HEK293 (cell line): ENCODE measurements at regions not wholly inside any gene's neighbourhood (a gene's known extent, or its start where the extent isn't known, plus 50 kb on each side); places are given as distances from the start of the nearest gene placed in this dataset.

Source experiments
- CTCF ChIA-PET: fragments of 350-600 bp; formaldehyde crosslinking; extraction: SDS; loops from one replicate; lab custom pipeline; 2021; ENCODE audit warnings: antibody characterized with exemption; lab: Yijun Ruan, JAX
- POLR2A ChIA-PET: fragments of 300-600 bp; formaldehyde crosslinking; extraction: SDS; loops from one replicate; lab custom pipeline; 2020; ENCODE audit warnings: antibody characterized with exemption, inconsistent platforms; lab: Yijun Ruan, JAX
- H3K27ac ChIP-seq: fragments of 200-500 bp; sonication (Bioruptor generic); 2 replicates; pipeline ENCODE4 v1.5.1; 2014; ENCODE audit warnings: low read depth, low read length, control low read depth, inconsistent platforms; ENCODE audit errors: extremely low read depth
- H3K36me3 ChIP-seq, 2 experiments: fragments of 200-500 bp in 1 of 2; sonication (Bioruptor generic) in 1 of 2; 1 replicate in 1 of 2; 2 replicates in 1 of 2; pipeline ENCODE4 v1.5.1; 2014 to 2017; ENCODE audit warnings: inconsistent platforms in 2 of 2, low read length in 2 of 2; ENCODE audit not compliant: control insufficient read depth in 2 of 2, insufficient read depth in 1 of 2
- H3K4me1 ChIP-seq: fragments of 200-500 bp; sonication (Bioruptor generic); 2 replicates; pipeline ENCODE4 v1.5.1; 2014; ENCODE audit warnings: mild to moderate bottlenecking, low read length, inconsistent platforms; ENCODE audit not compliant: control insufficient read depth, insufficient read depth
- H3K4me3 ChIP-seq: 2 replicates; pipeline ENCODE4 v1.5.1; 2011; ENCODE audit warnings: low read depth, mild to moderate bottlenecking, control low read depth, low read length, moderate library complexity
- H3K9me3 ChIP-seq: fragments of 200-500 bp; sonication (Bioruptor generic); 2 replicates; pipeline ENCODE4 v1.5.1; 2014; ENCODE audit warnings: low read depth, low read length, inconsistent platforms; ENCODE audit not compliant: control insufficient read depth, insufficient read depth
- BCL11A ChIP-seq: fragments of 450-650 bp; formaldehyde crosslinking; IDR thresholded peaks from 2 replicates; pipeline ENCODE4 v1.5.1; 2016; ENCODE audit warnings: low read depth, missing biosample characterization, missing genetic modification characterization
- GLI4 ChIP-seq: fragments of 450-650 bp; formaldehyde crosslinking; IDR thresholded peaks from 2 replicates; pipeline ENCODE4 v1.5.1; 2016; ENCODE audit warnings: missing biosample characterization, missing genetic modification characterization
- HOXA7 ChIP-seq: sonication (generic); formaldehyde crosslinking; IDR thresholded peaks from 2 replicates; pipeline ENCODE4 v1.8.1; 2022; ENCODE audit warnings: missing genetic modification reagents, borderline replicate concordance
- KLF10 ChIP-seq: fragments of 450-650 bp; IDR thresholded peaks from 2 replicates; pipeline ENCODE4 v1.5.1; 2018; ENCODE audit warnings: missing biosample characterization, mild to moderate bottlenecking, missing genetic modification characterization
- MZF1 ChIP-seq: fragments of 450-650 bp; formaldehyde crosslinking; IDR thresholded peaks from 2 replicates; pipeline ENCODE4 v1.5.1; 2017; ENCODE audit warnings: missing biosample characterization, missing genetic modification characterization, borderline replicate concordance
- REPIN1 ChIP-seq: fragments of 450-650 bp; formaldehyde crosslinking; IDR thresholded peaks from 2 replicates; pipeline ENCODE4 v1.5.1; 2017; ENCODE audit warnings: missing biosample characterization, missing genetic modification characterization, low read depth
- SCRT1 ChIP-seq: fragments of 450-650 bp; formaldehyde crosslinking; IDR thresholded peaks from 2 replicates; pipeline ENCODE4 v1.5.1; 2016; ENCODE audit warnings: missing biosample characterization, missing genetic modification characterization, borderline replicate concordance
- SETDB1 ChIP-seq: IDR thresholded peaks from one replicate; pipeline ENCODE4 v1.6.1; 2017; ENCODE audit warnings: mild to moderate bottlenecking, low read length, moderate library complexity, mixed read lengths; ENCODE audit not compliant: insufficient read length
- SP2 ChIP-seq: fragments of 450-650 bp; formaldehyde crosslinking; IDR thresholded peaks from 2 replicates; pipeline ENCODE4 v1.5.1; 2016; ENCODE audit warnings: missing biosample characterization, missing genetic modification characterization
- ZBTB6 ChIP-seq: fragments of 450-650 bp; formaldehyde crosslinking; IDR thresholded peaks from 2 replicates; pipeline ENCODE4 v1.5.1; 2017; ENCODE audit warnings: missing biosample characterization, missing genetic modification characterization
- ZNF140 ChIP-seq: fragments of 450-650 bp; formaldehyde crosslinking; IDR thresholded peaks from 2 replicates; pipeline ENCODE4 v1.5.1; 2016; ENCODE audit warnings: missing biosample characterization, missing genetic modification characterization
- ZNF239 ChIP-seq: fragments of 450-650 bp; formaldehyde crosslinking; IDR thresholded peaks from 2 replicates; pipeline ENCODE4 v1.5.1; 2016; ENCODE audit warnings: missing biosample characterization, missing genetic modification characterization
- ZNF248 ChIP-seq: fragments of 450-650 bp; formaldehyde crosslinking; IDR thresholded peaks from 2 replicates; pipeline ENCODE4 v1.5.1; 2017; ENCODE audit warnings: missing biosample characterization, missing genetic modification characterization
- ZNF510 ChIP-seq: fragments of 450-650 bp; formaldehyde crosslinking; IDR thresholded peaks from 2 replicates; pipeline ENCODE4 v1.5.1; 2018; ENCODE audit warnings: mild to moderate bottlenecking, missing genetic modification characterization, missing biosample characterization; ENCODE audit not compliant: insufficient replicate concordance
- ZNF514 ChIP-seq: fragments of 450-650 bp; formaldehyde crosslinking; IDR thresholded peaks from 2 replicates; pipeline ENCODE4 v1.5.1; 2016; ENCODE audit warnings: missing biosample characterization, missing genetic modification characterization
- ZNF544 ChIP-seq: fragments of 450-650 bp; formaldehyde crosslinking; IDR thresholded peaks from 2 replicates; pipeline ENCODE4 v1.5.0; 2017; ENCODE audit warnings: missing biosample characterization, missing genetic modification characterization
- ZNF548 ChIP-seq: fragments of 450-650 bp; formaldehyde crosslinking; IDR thresholded peaks from 2 replicates; pipeline ENCODE4 v1.5.1; 2016; ENCODE audit warnings: missing biosample characterization, missing genetic modification characterization
- ZNF664 ChIP-seq: fragments of 450-650 bp; formaldehyde crosslinking; IDR thresholded peaks from 2 replicates; pipeline ENCODE4 v1.5.1; 2016; ENCODE audit warnings: missing biosample characterization, missing genetic modification characterization
- ZNF677 ChIP-seq: fragments of 450-650 bp; IDR thresholded peaks from 2 replicates; pipeline ENCODE4 v1.5.0; 2018; ENCODE audit warnings: missing biosample characterization, mild to moderate bottlenecking, missing genetic modification characterization, moderate library complexity
- TF ChIP-seq, protein P1 (sequence below): fragments of 450-650 bp; formaldehyde crosslinking; IDR thresholded peaks from 2 replicates; pipeline ENCODE4 v1.5.1; 2016; ENCODE audit warnings: missing biosample characterization, missing genetic modification characterization
- TF ChIP-seq, protein P2 (sequence below): fragments of 450-650 bp; formaldehyde crosslinking; IDR thresholded peaks from 2 replicates; pipeline ENCODE4 v1.5.1; 2016; ENCODE audit warnings: missing biosample characterization, missing genetic modification characterization
- TF ChIP-seq, protein P3 (sequence below): fragments of 450-650 bp; formaldehyde crosslinking; IDR thresholded peaks from 2 replicates; pipeline ENCODE4 v1.5.1; 2017; ENCODE audit warnings: missing biosample characterization, missing genetic modification characterization

- TF ChIP-seq, protein P1, sequence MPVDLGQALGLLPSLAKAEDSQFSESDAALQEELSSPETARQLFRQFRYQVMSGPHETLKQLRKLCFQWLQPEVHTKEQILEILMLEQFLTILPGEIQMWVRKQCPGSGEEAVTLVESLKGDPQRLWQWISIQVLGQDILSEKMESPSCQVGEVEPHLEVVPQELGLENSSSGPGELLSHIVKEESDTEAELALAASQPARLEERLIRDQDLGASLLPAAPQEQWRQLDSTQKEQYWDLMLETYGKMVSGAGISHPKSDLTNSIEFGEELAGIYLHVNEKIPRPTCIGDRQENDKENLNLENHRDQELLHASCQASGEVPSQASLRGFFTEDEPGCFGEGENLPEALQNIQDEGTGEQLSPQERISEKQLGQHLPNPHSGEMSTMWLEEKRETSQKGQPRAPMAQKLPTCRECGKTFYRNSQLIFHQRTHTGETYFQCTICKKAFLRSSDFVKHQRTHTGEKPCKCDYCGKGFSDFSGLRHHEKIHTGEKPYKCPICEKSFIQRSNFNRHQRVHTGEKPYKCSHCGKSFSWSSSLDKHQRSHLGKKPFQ = no peak
- TF ChIP-seq, protein P2, sequence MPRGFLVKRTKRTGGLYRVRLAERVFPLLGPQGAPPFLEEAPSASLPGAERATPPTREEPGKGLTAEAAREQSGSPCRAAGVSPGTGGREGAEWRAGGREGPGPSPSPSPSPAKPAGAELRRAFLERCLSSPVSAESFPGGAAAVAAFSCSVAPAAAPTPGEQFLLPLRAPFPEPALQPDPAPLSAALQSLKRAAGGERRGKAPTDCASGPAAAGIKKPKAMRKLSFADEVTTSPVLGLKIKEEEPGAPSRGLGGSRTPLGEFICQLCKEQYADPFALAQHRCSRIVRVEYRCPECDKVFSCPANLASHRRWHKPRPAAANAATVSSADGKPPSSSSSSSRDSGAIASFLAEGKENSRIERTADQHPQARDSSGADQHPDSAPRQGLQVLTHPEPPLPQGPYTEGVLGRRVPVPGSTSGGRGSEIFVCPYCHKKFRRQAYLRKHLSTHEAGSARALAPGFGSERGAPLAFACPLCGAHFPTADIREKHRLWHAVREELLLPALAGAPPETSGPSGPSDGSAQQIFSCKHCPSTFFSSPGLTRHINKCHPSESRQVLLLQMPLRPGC (tag by site-specific recombination) = no peak
- TF ChIP-seq SP2 (tag by site-specific recombination) (no peak), GLI4 (tag by site-specific recombination) (no peak), ZBTB6 (tag by site-specific recombination) (no peak), REPIN1 (tag by site-specific recombination) (no peak)
Measured at GRCh38 chr3:5063724-5064123, 58.4 kb upstream of the ARL8B start (continued).

GRCh38 chr3:5068531-5069050 lies 53.5 kb upstream of the ARL8B start:
- H3K27ac ChIP-seq = no peak overlapping the region
- H3K36me3 ChIP-seq = no peaks in the 10 kb centered on the region
- no peaks in the 10 kb centered on the region for H3K9me3 ChIP-seq
- H3K4me1 ChIP-seq = no peaks in the 10 kb centered on the region
- TF ChIP-seq ZNF548 (tag by site-specific recombination) (no peak), SETDB1 (no peak), ZNF140 (tag by site-specific recombination) (no peak), MZF1 (tag by site-specific recombination) (no peak), BCL11A (tag by site-specific recombination) (no peak), KLF10 (no peak), HOXA7 (no peak), ZNF664 (tag by site-specific recombination) (no peak), ZNF510 (no peak), ZNF677 (tag by site-specific recombination) (no peak), ZNF239 (tag by site-specific recombination) (no peak), SCRT1 (no peak), ZNF248 (tag by site-specific recombination) (no peak), ZNF544 (tag by site-specific recombination) (no peak), ZNF514 (tag by site-specific recombination) (no peak)
- TF ChIP-seq, protein P3, sequence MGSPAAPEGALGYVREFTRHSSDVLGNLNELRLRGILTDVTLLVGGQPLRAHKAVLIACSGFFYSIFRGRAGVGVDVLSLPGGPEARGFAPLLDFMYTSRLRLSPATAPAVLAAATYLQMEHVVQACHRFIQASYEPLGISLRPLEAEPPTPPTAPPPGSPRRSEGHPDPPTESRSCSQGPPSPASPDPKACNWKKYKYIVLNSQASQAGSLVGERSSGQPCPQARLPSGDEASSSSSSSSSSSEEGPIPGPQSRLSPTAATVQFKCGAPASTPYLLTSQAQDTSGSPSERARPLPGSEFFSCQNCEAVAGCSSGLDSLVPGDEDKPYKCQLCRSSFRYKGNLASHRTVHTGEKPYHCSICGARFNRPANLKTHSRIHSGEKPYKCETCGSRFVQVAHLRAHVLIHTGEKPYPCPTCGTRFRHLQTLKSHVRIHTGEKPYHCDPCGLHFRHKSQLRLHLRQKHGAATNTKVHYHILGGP (tag by site-specific recombination) = no peak
- POLR2A ChIA-PET = no interaction called here
- CTCF ChIA-PET = no interaction called here
- no peak overlapping the region for H3K4me3 ChIP-seq
